ENCODE measurements at regions not wholly inside any gene's neighbourhood (a gene's known extent, or its start where the extent isn't known, plus 50 kb on each side); places are given as distances from the start of the nearest gene placed in this dataset.

- TF ChIP-seq POLR2A (IDR thresholded peaks at IDR 0.05) (no peak), CTCF (IDR thresholded peaks at IDR 0.05) (no peak)
Observed at GRCh38 chr14:76607510-76607909, 153.8 kb upstream of the VASH1 start.

Data from ovary (tissue), 3 donors.